ENCODE measurements at regions not wholly inside any gene's neighbourhood (a gene's known extent, or its start where the extent isn't known, plus 50 kb on each side); places are given as distances from the start of the nearest gene placed in this dataset.

DNA sequence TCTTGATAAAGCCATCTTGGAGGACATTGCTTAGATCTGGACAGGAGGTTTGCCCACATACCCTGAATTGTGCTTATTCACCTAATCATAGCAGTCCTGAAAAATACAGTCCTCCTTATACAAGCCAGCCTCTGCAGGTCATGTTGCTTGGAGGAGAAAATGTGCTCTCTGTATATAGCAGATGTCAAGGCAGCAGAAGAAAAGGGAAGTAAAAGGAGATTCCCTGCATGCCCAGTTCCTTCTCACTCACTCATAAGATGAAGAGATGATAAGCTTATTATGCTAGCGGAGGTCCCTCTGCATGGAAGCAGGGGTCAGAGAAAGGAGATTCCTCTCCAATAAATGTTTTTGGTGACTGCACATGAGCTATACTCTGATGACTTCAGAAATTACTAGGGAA lies 458.8 kb upstream of the ZMIZ1 start:
- no peak for DNase-seq

DNA sequence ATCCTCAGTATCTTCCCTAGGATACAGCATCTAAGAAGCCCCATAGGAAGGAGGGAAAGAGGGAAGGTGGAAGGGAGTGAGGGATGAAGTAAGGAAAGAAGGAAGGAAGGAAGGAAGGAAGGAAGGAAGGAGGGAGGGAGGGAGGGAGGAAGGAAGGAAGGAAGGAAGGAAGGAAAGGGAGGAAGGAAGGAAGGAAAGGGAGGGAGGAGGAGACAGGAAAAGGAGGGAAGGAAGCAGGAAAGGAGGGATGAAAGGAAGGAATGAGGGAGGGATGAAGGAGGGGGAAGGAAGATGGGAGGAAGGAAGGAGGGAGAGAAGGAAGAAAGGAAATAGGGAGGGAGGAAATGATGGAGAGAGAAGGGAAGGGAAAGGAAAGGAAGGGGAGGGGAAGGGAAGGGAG lies 455.6 kb upstream of the ZMIZ1 start:
- DNase-seq: no peak

DNA sequence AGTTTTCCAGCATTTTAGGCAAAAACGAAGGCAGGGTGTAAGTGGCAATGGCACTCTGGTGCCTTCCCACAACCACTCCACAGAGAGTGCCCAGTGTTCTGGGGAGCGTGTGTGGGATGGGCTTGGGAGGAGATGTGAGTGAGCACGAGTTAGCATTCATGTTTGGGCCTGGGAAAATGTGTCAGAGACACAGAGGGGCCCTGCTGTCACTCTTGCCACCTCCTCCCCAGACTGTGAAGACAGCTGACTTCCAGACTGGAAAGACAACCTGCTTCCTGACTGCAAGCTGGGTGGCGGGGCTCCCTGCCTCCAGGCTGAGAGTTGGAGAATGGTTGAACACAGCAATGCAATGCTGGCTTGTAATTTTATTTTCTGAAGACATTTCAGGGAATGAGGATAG lies 454.5 kb upstream of the ZMIZ1 start:
- no peak for DNase-seq

DNA sequence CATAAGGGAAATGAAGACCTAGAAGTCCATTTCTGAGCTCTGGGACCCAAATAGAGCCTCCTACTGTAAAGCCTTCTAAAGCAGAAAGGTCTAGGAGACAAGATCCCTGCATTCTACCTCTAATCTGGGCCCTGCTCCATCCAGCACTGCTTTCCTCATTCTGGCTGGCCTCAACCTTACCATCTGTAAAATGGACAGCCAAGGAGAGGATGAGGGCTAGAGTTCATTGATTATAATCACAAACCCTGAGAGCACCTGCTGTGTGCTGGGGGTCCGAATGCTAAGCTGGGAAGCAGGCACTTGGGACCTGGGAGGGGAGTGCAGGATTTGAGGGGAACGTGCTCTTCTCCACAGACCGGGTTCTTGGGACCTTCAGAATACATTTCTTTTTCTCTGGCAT lies 454.0 kb upstream of the ZMIZ1 start:
- no peak for DNase-seq

DNA sequence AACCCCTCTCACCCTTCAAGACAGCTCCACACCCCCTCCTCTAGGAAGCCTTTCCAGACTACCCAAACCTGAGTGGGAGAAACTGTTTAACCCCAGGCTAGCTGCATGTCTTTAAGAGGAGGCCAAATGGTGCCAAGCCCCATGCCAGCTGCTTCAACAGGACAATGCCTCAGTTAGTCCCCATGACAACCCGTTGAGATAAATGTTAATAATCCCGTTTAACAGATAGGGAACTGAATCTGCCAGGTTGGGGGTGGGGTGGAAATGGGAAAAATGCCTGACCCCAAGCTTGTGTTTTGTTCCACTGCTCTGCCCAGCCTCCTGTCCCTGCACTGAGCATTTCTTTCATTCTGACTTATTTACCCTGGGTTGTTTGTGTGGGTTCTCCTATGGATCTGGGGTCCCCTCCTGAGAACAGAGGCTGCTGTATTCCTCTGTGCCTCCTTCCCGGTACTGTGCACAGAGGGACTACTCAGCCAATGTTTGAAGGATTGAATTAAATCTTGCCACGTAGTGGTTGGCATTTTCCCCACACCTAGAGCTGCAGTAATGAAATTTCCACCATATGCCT lies 452.6 kb upstream of the ZMIZ1 start:
- DNase-seq: no peak

DNA sequence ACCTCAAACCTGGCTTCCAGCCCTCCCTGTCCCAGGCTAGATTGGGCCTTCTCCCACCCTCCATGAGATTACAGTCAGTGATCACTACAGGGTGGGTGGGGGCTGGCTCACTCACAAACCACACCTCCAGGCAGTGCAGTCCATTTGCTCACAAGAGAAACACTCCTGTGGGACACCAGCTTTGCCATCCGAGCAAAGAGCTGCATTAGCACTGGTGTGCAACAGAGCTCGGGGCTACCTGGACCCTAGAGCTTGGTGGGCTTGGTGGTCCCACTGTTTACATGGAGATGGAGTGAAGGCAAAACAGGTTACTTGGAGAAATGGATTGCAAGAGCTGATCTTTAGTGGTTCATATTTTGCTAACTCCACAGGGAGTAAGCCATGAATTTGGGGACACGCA lies 451.7 kb upstream of the ZMIZ1 start:
- DNase-seq: no peak

DNA sequence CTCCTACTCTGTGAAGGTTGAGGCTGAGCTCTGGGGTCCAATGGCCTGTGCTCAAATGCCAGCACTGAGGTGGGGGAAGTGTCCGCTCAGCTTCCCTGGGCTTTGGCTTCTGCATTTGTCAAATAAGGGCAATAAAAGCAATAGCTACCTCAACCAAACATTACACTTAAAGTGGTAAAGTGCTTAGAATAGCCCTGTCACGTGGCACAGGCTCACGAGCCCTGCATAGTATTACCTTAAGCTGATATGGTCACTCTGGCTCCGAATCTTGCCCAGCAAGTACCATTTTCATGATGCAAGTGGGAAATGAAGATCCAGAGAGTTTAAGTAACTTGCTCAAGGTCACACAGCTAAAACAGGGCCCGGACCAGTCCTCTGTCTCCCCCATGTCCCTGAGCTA lies 451.1 kb upstream of the ZMIZ1 start:
- no peak for DNase-seq

DNA sequence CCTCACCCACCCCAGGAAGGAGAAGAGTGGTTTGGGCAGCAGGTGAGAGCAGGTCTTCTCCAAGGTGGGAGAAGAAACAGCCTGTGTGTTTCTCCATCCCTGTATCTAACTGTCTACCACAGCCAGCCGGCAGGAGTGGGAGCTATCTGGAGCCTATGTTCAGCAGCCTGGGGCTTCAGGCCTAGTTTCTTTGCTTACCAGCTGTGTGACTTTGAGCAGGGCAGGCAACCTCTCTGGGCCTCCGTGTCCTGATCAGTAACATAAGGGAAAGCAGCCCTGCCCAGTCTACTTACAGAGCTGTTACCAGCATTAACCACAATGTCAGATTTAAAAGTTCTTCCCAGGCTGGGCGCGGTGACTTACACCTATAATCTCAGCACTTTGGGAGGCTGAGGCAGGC lies 450.7 kb upstream of the ZMIZ1 start:
- DNase-seq: no peak

DNA sequence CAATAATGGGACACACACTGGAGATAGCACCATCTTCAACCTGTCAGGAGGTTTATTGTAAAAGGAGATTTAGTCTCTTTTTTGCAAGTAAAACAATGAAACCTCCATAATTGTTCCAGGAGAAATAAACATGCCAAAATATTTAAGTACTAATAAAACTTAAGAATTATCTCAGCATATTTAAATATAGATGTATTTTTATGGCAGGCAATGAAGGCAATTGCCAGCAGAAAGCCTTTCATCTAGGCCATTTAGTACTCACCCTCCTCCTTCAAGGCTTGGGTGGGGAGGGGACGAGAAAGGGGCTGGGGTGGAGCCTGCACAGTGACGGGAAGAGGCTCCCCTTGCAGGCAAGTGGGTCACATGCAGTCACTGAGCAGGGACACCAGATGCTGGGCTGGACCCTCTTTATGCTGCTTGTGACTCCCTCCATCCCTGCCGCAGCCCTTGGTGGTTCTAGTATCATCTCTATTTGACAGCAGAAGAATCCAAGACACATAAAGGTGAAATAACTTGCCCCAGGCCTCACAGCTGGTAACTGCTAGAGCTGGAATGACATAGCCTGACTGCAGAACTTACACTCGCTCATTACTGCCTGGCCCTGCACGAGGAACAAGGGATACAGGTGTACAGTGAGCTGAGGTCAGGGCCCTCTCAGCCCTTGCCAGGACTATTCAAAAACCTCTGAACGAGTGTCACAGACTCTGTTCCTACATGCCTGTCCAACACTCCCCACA lies 449.5 kb upstream of the ZMIZ1 start:
- no peak for DNase-seq

DNA sequence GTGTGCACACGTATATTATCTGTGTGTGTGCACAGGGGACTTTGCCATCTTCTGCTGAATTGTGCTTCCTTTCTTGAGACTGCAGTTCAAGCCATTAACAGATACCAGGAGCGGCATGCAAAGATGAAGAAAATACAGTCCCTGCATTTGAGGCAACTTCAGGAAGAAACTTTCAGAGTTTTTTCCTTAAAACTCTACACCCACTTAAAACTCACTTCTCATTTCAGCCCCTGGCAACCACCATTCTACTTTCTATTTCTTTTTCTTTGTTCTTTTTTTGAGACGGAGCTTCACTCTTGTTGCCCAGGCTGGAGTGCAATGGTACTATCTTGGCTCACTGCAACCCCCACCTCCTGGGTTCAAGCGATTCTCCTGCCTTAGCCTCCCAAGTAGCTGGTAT lies 448.9 kb upstream of the ZMIZ1 start:
- DNase-seq: no peak

DNA sequence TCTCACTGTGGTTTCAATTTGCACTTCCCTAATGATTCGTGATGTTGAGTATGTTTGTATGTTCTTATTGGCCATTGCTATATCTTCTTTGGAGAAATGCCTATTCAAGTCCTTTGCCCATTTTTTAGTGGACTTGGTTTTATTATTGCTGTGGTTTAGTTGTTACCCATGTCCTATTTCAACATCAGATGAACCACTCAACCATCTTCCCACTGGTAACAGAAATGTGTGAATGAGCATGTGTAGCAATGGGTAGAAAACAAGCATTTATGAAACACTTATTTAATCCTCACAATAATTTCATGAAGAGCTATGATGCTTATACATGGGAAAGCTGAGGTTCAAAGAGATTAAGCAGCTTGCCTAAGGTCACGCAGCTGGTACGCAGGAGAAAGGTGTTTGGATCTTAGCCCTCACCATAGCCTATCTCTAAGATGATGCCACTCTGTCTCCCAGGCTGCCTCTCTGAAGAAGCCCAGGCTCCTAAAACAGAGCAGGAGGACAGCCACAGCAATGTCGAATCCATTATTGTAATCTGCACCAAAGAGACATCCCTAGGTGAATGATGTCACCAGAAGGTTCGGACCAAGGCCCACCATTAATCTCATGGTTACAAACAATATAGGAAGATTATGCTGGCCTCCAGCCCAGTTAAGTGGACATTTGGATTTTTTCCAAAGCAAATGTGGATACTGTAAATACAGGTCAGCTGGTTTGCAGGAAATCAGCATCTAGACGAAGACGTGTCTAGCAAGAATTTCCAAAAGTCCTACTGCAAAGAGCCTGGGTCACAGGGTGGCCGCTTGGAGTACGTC lies 447.6 kb upstream of the ZMIZ1 start:
- no peak for DNase-seq

DNA sequence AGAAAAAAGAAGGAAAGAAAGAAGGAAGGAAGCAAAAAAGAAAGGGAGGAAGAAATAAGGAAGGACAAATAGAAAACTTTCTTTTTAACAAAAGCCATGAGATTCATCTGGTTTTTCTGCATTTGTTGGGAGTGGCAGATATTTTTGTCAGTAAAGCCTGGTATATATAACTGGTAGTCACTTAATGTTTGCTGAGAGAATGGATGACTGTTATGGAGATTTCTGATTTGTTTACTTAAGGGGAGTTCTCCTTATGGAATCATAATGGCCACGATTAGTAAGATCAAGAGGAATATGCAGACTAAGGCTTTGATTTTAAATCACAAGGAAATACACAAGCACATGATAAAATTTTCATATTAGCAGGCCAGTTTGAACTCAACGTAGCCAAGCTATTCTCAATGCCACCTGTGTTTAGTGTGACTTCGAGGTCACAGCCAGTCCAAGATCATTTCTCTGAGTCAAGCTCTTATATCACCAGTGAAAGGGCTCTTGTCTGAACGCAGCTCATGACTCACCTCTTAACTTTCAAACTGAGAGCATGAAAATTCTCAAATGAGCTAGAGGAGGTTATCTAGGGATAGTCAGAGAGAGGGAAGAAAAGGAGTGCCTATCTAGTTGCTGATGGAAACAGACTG lies 445.1 kb upstream of the ZMIZ1 start:
- no peak for DNase-seq

DNA sequence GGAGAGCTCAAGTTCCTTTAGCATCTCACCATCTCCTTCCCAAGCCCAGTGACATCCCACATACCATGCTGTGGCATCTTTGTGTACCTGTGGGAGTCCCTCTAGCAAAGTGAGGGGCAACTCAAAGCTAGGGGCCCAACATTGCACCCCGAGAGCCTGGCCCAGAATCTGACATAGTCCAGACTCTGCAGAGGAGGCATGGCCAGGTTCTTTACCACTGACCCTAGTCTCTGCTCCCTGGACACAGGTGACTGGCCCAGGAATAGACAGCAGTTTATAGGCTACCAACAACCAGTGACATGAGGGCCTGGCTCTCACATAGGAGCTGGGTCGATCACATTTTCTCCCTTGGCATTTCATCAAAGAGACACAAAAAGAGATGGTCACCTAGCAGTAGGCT lies 444.0 kb upstream of the ZMIZ1 start:
- no peak for DNase-seq

DNA sequence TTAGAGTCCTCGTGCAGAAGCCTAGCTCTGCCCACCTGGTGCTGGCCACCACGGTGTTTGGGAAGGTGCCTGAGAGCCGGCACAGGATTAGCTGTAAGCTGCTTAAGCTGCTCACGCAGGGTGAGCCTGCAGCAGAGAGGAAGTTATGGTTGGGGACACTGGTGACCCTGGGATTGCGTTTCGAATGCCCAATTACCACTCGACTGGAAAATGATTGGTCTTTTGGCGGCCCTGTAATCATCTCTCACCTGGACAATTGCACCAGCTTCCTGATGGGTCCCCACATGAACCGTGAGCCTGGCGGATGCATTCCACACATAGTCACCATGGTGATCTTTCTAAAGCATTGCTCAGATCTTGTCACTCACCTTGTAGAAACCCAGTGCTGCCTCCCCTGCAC lies 442.3 kb upstream of the ZMIZ1 start:
- DNase-seq: peak; percentile 24

DNA sequence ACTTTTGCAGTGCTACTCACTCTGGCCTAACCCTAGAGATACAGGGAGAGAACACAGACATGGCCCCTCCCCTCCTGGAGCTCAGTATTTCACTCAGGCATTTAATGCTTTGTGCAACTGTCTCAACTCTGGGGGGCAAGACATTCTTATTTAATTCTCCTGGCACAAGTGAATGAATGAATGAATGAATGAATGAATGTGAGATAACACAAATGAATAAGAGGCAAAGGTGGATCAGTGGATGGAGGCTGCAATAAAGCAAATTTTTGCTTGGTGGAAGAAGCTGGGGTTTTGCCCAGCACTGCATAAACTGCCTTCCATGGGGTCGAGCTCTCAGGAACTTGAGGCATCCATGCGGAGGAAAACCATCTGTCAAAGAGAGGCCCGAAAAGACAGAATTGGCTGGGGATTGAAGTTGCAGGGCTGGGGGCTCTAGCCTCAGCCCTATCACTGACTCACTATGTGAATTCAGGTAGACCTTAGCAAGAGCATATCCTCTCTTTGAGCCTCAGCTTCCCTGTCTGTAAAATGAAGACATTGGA lies 441.4 kb upstream of the ZMIZ1 start:
- no peak for DNase-seq

DNA sequence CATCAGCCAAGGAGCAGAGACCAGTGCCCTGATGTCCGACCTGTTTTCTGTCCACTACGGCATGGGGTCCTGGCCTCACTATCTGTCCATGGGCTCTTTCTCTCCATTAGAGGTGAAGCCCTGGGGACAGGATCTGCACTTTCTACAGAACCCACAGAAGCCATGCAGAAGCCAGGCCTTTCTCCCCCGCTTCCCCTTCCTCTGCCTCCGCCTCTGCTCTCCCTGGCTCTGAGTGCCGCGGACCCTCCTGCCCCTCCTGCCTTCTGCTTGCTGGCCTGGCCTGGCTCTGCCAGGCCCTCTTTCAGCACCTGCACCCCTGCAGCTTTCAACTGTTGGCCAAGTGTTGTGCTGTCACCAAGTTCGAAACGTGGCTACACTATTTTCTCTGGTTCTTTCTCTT lies 439.8 kb upstream of the ZMIZ1 start:
- DNase-seq: no peak

DNA sequence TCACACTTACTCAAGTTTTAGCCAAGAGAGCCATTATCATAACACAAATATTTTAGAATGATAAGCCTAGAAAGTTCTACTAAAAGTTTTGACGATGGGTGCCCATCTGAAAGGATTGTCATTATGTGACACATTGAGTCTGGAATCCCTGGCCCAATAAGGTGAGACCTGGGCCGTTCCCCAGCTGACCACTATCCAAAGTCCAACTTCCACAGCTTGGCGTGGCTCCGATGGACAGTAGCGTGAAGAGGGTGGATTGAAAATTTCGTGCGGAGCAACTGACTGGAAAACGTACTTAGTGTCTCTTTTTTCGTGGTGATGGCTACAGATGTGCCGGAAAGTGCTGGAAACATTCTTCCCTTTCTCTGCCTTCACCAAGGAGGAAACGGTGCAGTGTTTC lies 439.0 kb upstream of the ZMIZ1 start:
- no peak for DNase-seq

DNA sequence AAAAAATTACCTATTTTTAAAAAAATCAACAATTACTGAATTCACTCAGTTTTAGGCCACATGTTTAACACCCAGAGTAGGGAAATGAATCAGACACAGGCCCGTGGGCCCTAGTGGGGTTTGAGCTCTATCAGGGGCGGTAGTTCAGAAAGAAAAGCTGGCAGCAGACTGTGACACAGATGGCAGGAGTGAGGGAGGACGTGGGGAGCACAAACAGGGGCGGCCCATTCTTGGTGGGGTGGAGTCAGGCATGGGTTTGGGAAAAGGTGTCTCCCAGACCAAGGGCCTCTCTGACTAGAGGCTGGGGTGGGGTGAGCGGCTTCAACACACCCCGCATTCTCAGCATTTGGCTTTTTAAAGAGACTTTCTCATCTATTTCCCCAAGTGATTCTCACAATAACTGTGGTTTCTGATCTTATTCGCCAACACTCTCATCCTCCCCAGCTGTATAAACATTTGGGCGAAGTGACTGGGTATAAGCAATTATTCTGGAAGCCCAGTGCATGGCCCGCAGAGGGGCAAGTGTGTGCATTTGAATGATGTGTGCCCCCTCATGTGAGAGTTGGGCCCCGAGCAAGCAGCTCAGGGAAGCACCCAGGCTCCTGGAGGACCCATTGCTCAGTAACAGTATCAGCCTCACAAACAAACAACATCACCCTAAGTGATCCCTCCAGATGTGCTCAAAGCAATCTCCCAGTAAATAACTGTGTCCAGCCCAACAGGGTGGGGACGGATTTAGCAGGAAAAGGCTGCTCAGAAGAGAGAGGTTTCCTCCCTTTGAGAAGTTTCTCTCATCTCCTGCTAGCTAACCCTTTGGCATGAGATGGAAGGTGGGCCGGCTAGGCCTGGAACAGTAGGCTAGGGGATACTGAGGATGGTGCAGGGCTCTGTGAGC lies 437.6 kb upstream of the ZMIZ1 start:
- DNase-seq: no peak

DNA sequence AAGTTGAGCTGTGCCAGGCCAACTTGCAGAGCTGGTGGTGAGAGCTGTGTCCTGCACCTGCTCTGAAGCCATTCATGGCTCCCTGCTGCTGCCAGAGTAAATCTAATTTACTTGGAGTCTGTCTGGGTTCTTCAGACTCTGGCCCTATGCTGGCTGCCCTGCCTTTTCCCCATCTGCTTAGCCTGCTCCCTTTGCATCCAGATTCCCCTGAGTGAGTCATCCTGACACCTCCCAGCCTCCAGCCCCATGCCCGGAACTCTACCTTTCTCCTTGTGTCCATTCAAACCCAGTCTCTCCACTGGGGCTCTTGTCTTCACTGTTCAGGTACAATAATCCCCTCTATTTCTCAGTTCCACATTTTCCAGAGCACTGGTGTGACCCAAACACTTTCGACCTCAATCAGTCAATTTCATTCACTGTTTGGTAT lies 434.4 kb upstream of the ZMIZ1 start:
- no peak for DNase-seq

DNA sequence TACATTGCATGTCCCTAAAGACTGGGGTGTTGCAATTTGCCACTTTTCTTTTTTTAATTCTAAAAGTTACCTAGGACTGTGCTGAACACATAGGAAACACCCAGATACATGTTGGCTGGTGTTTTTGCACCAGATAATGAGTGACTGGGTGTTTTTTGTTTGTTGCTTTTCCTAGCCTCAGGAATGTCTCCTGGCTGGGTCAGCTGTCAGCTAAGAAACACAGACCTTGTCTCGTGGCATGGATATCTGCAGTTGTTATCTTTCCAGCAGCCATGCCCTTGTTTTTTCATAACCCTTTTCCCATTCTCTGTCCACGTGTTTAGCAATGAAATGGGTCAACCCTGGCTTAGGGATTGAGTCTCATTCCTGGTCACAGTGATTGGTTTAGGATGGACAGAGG lies 433.9 kb upstream of the ZMIZ1 start:
- DNase-seq: no peak

DNA sequence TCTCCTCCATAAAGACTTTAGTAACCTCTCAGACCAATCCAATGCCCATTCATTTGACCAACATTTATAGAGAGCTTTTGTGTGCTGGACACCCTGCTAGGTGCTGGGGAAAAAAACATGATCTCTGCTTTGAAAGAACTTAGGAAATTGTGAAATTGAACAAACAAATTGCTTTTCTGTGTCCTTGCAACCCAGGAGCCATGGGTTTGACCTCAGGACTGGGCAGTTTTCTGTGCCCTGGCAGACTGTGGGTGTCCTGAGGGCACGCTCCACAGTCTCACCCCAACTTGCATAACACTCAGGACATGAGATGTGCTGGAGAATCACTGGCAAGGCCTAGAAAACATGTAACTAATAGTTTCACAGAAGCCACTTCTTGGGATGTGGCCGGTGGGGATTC lies 429.1 kb upstream of the ZMIZ1 start:
- DNase-seq: no peak
